ENCODE measurements at regions not wholly inside any gene's neighbourhood (a gene's known extent, or its start where the extent isn't known, plus 50 kb on each side); places are given as distances from the start of the nearest gene placed in this dataset.

DNA sequence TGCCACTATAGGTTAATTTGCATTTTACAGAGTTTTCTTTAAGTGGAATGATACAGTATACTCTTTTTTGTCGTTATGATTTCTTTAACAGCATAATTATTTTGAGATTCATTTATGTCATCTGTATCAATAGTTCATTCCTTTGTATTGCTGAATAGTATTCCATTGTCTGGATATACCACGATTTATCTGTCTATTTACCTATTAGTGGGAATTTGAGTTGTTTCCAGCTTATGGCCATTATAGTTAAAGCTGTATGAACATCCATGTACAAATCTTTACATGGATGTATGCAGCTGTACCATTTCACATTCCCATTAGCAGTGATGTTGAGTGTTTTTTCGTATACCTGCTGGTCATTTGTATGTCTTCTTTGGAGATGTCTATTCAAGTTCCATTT is 163.9 kb downstream of the ETNK1 start:
- no peak overlapping the region for H3K27ac ChIP-seq
- no peaks in the 10 kb centered on the region for H3K9me3 ChIP-seq
- no peaks in the 10 kb centered on the region for H3K36me3 ChIP-seq
- no peaks in the 10 kb centered on the region for H3K4me1 ChIP-seq (ENCODE audit: control insufficient read depth in 1 of 2, insufficient read depth in 1 of 2, low read depth in 1 of 2, low read length in 1 of 2)
- no peak overlapping the region for H3K4me3 ChIP-seq (ENCODE audit: low read depth in 1 of 2, low read length in 1 of 2)
- no peaks in the 10 kb centered on the region for H3K27me3 ChIP-seq
- TF ChIP-seq, protein P1, sequence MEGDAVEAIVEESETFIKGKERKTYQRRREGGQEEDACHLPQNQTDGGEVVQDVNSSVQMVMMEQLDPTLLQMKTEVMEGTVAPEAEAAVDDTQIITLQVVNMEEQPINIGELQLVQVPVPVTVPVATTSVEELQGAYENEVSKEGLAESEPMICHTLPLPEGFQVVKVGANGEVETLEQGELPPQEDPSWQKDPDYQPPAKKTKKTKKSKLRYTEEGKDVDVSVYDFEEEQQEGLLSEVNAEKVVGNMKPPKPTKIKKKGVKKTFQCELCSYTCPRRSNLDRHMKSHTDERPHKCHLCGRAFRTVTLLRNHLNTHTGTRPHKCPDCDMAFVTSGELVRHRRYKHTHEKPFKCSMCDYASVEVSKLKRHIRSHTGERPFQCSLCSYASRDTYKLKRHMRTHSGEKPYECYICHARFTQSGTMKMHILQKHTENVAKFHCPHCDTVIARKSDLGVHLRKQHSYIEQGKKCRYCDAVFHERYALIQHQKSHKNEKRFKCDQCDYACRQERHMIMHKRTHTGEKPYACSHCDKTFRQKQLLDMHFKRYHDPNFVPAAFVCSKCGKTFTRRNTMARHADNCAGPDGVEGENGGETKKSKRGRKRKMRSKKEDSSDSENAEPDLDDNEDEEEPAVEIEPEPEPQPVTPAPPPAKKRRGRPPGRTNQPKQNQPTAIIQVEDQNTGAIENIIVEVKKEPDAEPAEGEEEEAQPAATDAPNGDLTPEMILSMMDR (IDR thresholded peaks at IDR 0.05) = no peak

DNA sequence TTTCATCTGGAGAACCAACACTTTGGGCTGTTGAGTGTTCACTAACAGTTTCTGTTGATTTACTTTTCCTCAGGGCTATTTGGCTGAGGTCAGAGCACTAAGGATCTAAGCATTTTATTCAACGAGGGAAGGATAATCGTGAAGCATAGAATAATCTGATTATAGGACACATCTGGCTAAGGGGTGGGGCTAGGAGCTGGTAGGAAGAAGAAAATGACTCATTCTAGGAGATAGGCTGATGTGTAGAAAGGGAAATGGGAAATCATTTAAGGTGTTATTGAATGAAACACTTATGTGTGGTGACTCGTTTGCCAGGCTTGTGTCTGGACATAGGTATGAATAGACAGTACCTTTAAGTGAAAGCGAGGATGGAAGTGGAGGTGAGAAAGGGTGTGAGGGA is 167.2 kb downstream of the ETNK1 start:
- Histone ChIP-seq H3K4me1 (ENCODE audit: control insufficient read depth in 1 of 2, insufficient read depth in 1 of 2, low read depth in 1 of 2, low read length in 1 of 2) (no peaks in the 10 kb centered on the region), H3K9me3 (no peaks in the 10 kb centered on the region), H3K27ac (no peak overlapping the region), H3K4me3 (ENCODE audit: low read depth in 1 of 2, low read length in 1 of 2) (no peak overlapping the region), H3K27me3 (no peaks in the 10 kb centered on the region), H3K36me3 (no peaks in the 10 kb centered on the region)
- TF ChIP-seq, protein P1 (IDR thresholded peaks at IDR 0.05) = no peak

DNA sequence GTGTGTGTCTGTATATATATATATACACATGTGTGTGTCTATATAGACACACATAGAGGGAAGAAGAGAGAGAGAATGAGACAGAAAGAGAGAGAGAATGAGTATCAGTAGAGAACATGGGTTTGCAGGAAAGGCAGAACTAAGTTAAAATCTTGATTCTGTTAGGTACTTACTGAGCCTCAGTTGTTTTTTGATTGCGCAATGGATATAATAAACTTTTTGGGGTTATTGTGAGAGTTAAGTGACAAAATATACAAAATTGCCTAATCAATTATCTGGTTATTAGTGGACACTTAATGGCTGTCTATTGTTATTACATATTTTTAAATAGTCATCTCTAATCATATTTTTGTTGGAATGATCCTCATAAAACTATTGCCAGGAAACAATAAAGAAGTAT is 169.0 kb downstream of the ETNK1 start:
- H3K4me3 ChIP-seq (ENCODE audit: low read depth in 1 of 2, low read length in 1 of 2) = no peak overlapping the region
- no peaks in the 10 kb centered on the region for H3K36me3 ChIP-seq
- no peaks in the 10 kb centered on the region for H3K9me3 ChIP-seq
- TF ChIP-seq, protein P1 (IDR thresholded peaks at IDR 0.05) = no peak
- H3K27me3 ChIP-seq = no peaks in the 10 kb centered on the region
- H3K27ac ChIP-seq = no peak overlapping the region
- H3K4me1 ChIP-seq (ENCODE audit: control insufficient read depth in 1 of 2, insufficient read depth in 1 of 2, low read depth in 1 of 2, low read length in 1 of 2) = no peaks in the 10 kb centered on the region

DNA sequence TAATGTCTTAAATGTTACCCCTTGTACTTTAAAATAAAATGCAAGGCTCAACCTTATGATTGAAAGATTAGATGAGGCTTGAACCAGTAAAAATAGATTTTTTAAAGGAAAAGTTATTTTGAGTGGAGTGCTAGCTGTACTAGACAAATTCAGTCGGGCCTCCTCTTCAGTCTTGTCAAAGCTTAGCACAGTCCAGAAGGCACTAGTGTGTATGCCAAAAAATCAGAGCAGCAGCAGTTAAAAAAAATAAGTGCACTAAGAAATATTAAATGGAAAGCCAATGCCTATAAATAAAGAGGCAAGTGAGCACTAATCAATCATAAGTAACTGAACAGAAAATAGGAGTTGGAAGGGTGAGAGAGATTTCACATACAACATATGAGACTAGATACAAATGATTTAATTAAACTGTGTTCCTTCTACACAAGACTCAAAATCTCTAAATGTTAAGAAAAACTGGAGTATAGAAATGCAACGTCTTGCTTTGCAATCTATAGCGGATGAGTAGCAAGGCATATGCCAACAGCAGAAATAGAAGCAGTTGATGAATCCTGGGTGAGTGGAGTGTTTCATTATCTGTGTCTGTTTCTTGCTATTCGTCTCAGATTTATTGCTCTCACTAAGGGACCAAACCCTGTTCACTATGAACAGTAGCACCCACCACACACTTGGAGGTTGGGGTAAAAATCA is 172.1 kb downstream of the ETNK1 start:
- H3K9me3 ChIP-seq = no peaks in the 10 kb centered on the region
- TF ChIP-seq, protein P1 (IDR thresholded peaks at IDR 0.05) = no peak
- H3K4me3 ChIP-seq (ENCODE audit: low read depth in 1 of 2, low read length in 1 of 2) = no peak overlapping the region
- H3K27ac ChIP-seq = no peak overlapping the region
- no peaks in the 10 kb centered on the region for H3K27me3 ChIP-seq
- H3K4me1 ChIP-seq (ENCODE audit: control insufficient read depth in 1 of 2, insufficient read depth in 1 of 2, low read depth in 1 of 2, low read length in 1 of 2) = no peaks in the 10 kb centered on the region
- no peaks in the 10 kb centered on the region for H3K36me3 ChIP-seq

DNA sequence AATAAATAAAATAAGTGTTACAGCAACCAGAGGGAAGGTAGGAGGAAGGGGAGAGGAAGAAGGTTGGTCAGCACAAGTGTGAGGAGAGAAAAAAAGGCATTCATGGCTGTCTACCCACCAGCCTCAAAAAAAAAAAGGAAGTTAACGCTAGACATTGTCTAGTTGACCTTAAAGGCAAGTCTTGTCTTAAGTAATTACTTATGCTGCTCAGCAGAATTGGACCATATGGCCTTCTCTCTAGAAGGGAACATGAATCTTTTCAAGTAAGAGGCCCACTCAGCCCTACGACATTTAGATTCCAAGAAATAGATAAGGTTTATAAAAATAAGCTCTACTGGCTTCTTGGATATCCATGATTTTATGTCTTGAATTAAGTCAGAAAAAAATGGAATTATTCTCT is 172.7 kb downstream of the ETNK1 start:
- Histone ChIP-seq H3K27ac (no peak overlapping the region), H3K36me3 (no peaks in the 10 kb centered on the region), H3K27me3 (no peaks in the 10 kb centered on the region), H3K9me3 (no peaks in the 10 kb centered on the region), H3K4me1 (ENCODE audit: control insufficient read depth in 1 of 2, insufficient read depth in 1 of 2, low read depth in 1 of 2, low read length in 1 of 2) (no peaks in the 10 kb centered on the region), H3K4me3 (ENCODE audit: low read depth in 1 of 2, low read length in 1 of 2) (no peak overlapping the region)
- TF ChIP-seq, protein P1 (IDR thresholded peaks at IDR 0.05) = no peak

Data from neutrophil (primary cell).